Activated naive CD4-positive, alpha-beta T cell treated with anti-CD3 and anti-CD28 coated beads, Interleukin-2, amount 50 U/mL, for 72 hours (primary cell): ENCODE measurements at regions not wholly inside any gene's neighbourhood (a gene's known extent, or its start where the extent isn't known, plus 50 kb on each side); places are given as distances from the start of the nearest gene placed in this dataset.

Experiments
- ATAC-seq, 2 donors: fragments of 150-1000 bp; cut with Tn5 transposase; 2 replicates each; pipeline ENCODE4 v1.10.0; 2021; ENCODE audit warnings: mild to moderate bottlenecking in 2 of 2, moderate library complexity in 2 of 2
- DNase-seq, 2 donors: peaks; one replicate each; pipeline ENCODE4 v3.0.0; 2021 to 2022; ENCODE audit warnings: low spot score in 2 of 2
- H3K27ac Mint-ChIP-seq, 2 donors: one replicate each; pipeline ENCODE4 v1.8.0; 2022; ENCODE audit warnings: mild to moderate bottlenecking in 2 of 2, mixed read lengths in 2 of 2
- H3K36me3 Mint-ChIP-seq, 2 donors: one replicate each; pipeline ENCODE4 v1.8.0; 2022; ENCODE audit warnings: mixed read lengths in 2 of 2
- H3K9me3 Mint-ChIP-seq, 2 donors: one replicate each; pipeline ENCODE4 v1.8.0; 2022; ENCODE audit warnings: mixed read lengths in 2 of 2

GRCh38 chr4:20456407-20456806 lies 204.7 kb downstream of the SLIT2 start:
- ATAC-seq, result no peak
- no peaks in the 10 kb centered on the region for H3K36me3 Mint-ChIP-seq
- no peak overlapping the region for H3K27ac Mint-ChIP-seq
- DNase-seq, result no peak
- peaks cover 0 to 3% of the 10 kb centered on the region in 2 donors for H3K9me3 Mint-ChIP-seq

- H3K36me3 Mint-ChIP-seq, result no peaks in the 10 kb centered on the region
Observed at GRCh38 chr4:20462426-20463175, 210.9 kb downstream of the SLIT2 start.

GRCh38 chr4:20463176-20463430 lies 211.4 kb downstream of the SLIT2 start:
- Mint-ChIP-seq H3K9me3 (peaks cover 0 to 4% of the 10 kb centered on the region in 2 donors), H3K27ac (no peak overlapping the region), H3K36me3 (no peaks in the 10 kb centered on the region)
- no peak for ATAC-seq
- no peak for DNase-seq

More at GRCh38 chr4:20462426-20463175, 210.9 kb downstream of the SLIT2 start:
- Mint-ChIP-seq H3K27ac (no peak overlapping the region), H3K9me3 (peaks cover 0 to 4% of the 10 kb centered on the region in 2 donors)
- no peak for ATAC-seq
- DNase-seq, result no peak

GRCh38 chr4:20464381-20464780 lies 212.7 kb downstream of the SLIT2 start:
- Mint-ChIP-seq H3K27ac (no peak overlapping the region), H3K9me3 (peaks cover 0 to 4% of the 10 kb centered on the region in 2 donors), H3K36me3 (no peaks in the 10 kb centered on the region)
- no peak for ATAC-seq
- DNase-seq, result no peak

GRCh38 chr4:20474119-20474518 lies 222.4 kb downstream of the SLIT2 start:
- Mint-ChIP-seq H3K36me3 (no peaks in the 10 kb centered on the region), H3K27ac (no peak overlapping the region), H3K9me3 (peaks cover 0 to 3% of the 10 kb centered on the region in 2 donors)
- ATAC-seq (no peak), DNase-seq (no peak)

GRCh38 chr4:20478412-20478811 lies 221.8 kb upstream of the PACRGL start:
- ATAC-seq (no peak), DNase-seq (no peak)
- peaks cover 0 to 3% of the 10 kb centered on the region in 2 donors for H3K9me3 Mint-ChIP-seq
- H3K36me3 Mint-ChIP-seq, result no peaks in the 10 kb centered on the region
- no peak overlapping the region for H3K27ac Mint-ChIP-seq

- Mint-ChIP-seq H3K27ac (no peak overlapping the region), H3K9me3 (no peaks in the 10 kb centered on the region), H3K36me3 (no peaks in the 10 kb centered on the region)
- no peak for ATAC-seq
- DNase-seq, result no peak
Observed at GRCh38 chr4:20480165-20480947, 219.9 kb upstream of the PACRGL start.

- H3K36me3 Mint-ChIP-seq, result no peaks in the 10 kb centered on the region
- ATAC-seq (no peak), DNase-seq (no peak)
- H3K9me3 Mint-ChIP-seq, result no peaks in the 10 kb centered on the region
- no peak overlapping the region for H3K27ac Mint-ChIP-seq
Observed at GRCh38 chr4:20483416-20483815, 216.8 kb upstream of the PACRGL start.

GRCh38 chr4:20486433-20486832 lies 213.8 kb upstream of the PACRGL start:
- no peak overlapping the region for H3K27ac Mint-ChIP-seq

GRCh38 chr4:20487446-20487845 lies 212.8 kb upstream of the PACRGL start:
- ATAC-seq (no peak), DNase-seq (no peak)
- no peaks in the 10 kb centered on the region for H3K36me3 Mint-ChIP-seq
- H3K27ac Mint-ChIP-seq, result no peak overlapping the region
- no peaks in the 10 kb centered on the region for H3K9me3 Mint-ChIP-seq

More at GRCh38 chr4:20486433-20486832, 213.8 kb upstream of the PACRGL start:
- ATAC-seq, result no peak
- no peak for DNase-seq
- Mint-ChIP-seq H3K9me3 (no peaks in the 10 kb centered on the region), H3K36me3 (no peaks in the 10 kb centered on the region)

- H3K36me3 Mint-ChIP-seq, result no peaks in the 10 kb centered on the region
- no peak overlapping the region for H3K27ac Mint-ChIP-seq
- ATAC-seq (no peak), DNase-seq (no peak)
- no peaks in the 10 kb centered on the region for H3K9me3 Mint-ChIP-seq
Observed at GRCh38 chr4:20487852-20488251, 212.4 kb upstream of the PACRGL start.

GRCh38 chr4:20490734-20491133 lies 209.5 kb upstream of the PACRGL start:
- ATAC-seq (no peak), DNase-seq (no peak)
- H3K9me3 Mint-ChIP-seq, result peaks cover 6% of the 10 kb centered on the region in 2 donors
- H3K36me3 Mint-ChIP-seq, result peaks cover 0 to 4% of the 10 kb centered on the region in 2 donors
- no peak overlapping the region for H3K27ac Mint-ChIP-seq

- no peak overlapping the region for H3K27ac Mint-ChIP-seq
- peaks cover 6% of the 10 kb centered on the region in 2 donors for H3K9me3 Mint-ChIP-seq
- ATAC-seq (no peak), DNase-seq (no peak)
- peaks cover 0 to 4% of the 10 kb centered on the region in 2 donors for H3K36me3 Mint-ChIP-seq
Observed at GRCh38 chr4:20493761-20494353, 206.4 kb upstream of the PACRGL start.

GRCh38 chr4:20496068-20496467 lies 204.2 kb upstream of the PACRGL start:
- ATAC-seq (no peak), DNase-seq (no peak)
- Mint-ChIP-seq H3K9me3 (peaks cover 6% of the 10 kb centered on the region in 2 donors), H3K36me3 (peaks cover 0 to 4% of the 10 kb centered on the region in 2 donors), H3K27ac (no peak overlapping the region)

GRCh38 chr4:20504146-20504545 lies 196.1 kb upstream of the PACRGL start:
- Mint-ChIP-seq H3K36me3 (no peaks in the 10 kb centered on the region), H3K9me3 (no peaks in the 10 kb centered on the region), H3K27ac (no peak overlapping the region)
- DNase-seq (no peak), ATAC-seq (no peak)

- Mint-ChIP-seq H3K36me3 (no peaks in the 10 kb centered on the region), H3K27ac (no peak overlapping the region), H3K9me3 (no peaks in the 10 kb centered on the region)
- DNase-seq, result no peak
- ATAC-seq, result no peak
Observed at GRCh38 chr4:20505927-20506326, 194.3 kb upstream of the PACRGL start.

- Mint-ChIP-seq H3K27ac (no peak overlapping the region), H3K9me3 (no peaks in the 10 kb centered on the region), H3K36me3 (no peaks in the 10 kb centered on the region)
- DNase-seq (no peak), ATAC-seq (no peak)
Observed at GRCh38 chr4:20506827-20507226, 193.4 kb upstream of the PACRGL start.
